GM12878 (cell line): ENCODE measurements at regions not wholly inside any gene's neighbourhood (a gene's known extent, or its start where the extent isn't known, plus 50 kb on each side); places are given as distances from the start of the nearest gene placed in this dataset.

Experiments
- ATF7 ChIP-seq: fragments of 450-650 bp; IDR thresholded peaks from 2 replicates; pipeline ENCODE4 v1.6.1; 2016; ENCODE audit warnings: low read depth, mild to moderate bottlenecking
- BHLHE40 ChIP-seq, 2 experiments: fragments of 450-650 bp in 1 of 2; IDR thresholded peaks; 2 replicates each; pipeline ENCODE4 v1.6.1; 2011 to 2017; ENCODE audit warnings: low read depth in 2 of 2, borderline replicate concordance in 1 of 2, improper control_type of control experiment in 1 of 2, low read length in 1 of 2, mild to moderate bottlenecking in 1 of 2
- IKZF2 ChIP-seq, 2 experiments: fragments of 450-650 bp; IDR thresholded peaks; 2 replicates each; pipeline ENCODE4 v1.6.1; 2017; ENCODE audit warnings: mild to moderate bottlenecking in 2 of 2, moderate library complexity in 2 of 2
- MLLT1 ChIP-seq: fragments of 450-650 bp; IDR thresholded peaks from 2 replicates; pipeline ENCODE4 v1.6.1; 2016; ENCODE audit warnings: mild to moderate bottlenecking
- NFYB ChIP-seq: IDR thresholded peaks from 2 replicates; pipeline ENCODE4 v1.6.1; 2011; ENCODE audit warnings: low read depth, mild to moderate bottlenecking, low read length, improper control_type of control experiment, moderate library complexity; ENCODE audit not compliant: insufficient read depth
- PKNOX1 ChIP-seq: fragments of 450-650 bp; IDR thresholded peaks from 2 replicates; pipeline ENCODE4 v1.6.1; 2016; ENCODE audit warnings: mild to moderate bottlenecking
- RAD51 ChIP-seq: fragments of 450-650 bp; IDR thresholded peaks from 2 replicates; pipeline ENCODE4 v1.6.1; 2016; ENCODE audit warnings: moderate library complexity, mild to moderate bottlenecking, inconsistent platforms
- RB1 ChIP-seq: fragments of 450-650 bp; formaldehyde crosslinking; IDR thresholded peaks from 2 replicates; pipeline ENCODE4 v1.6.1; 2017; ENCODE audit warnings: mild to moderate bottlenecking, borderline replicate concordance
- RELA ChIP-seq: fragments of 450-650 bp; IDR thresholded peaks from 2 replicates; pipeline ENCODE4 v1.8.0; 2014; ENCODE audit warnings: borderline replicate concordance; ENCODE audit not compliant: partially characterized antibody
- SIX5 ChIP-seq: IDR thresholded peaks from 2 replicates; pipeline ENCODE4 v1.6.1; 2011; ENCODE audit warnings: mild to moderate bottlenecking, low read depth, low read length, moderate library complexity; ENCODE audit not compliant: severe bottlenecking
- SPI1 ChIP-seq: IDR thresholded peaks from 2 replicates; pipeline ENCODE4 v1.6.1; 2011; ENCODE audit warnings: low read depth, mild to moderate bottlenecking, low read length, moderate library complexity, borderline replicate concordance; ENCODE audit not compliant: insufficient read depth
- ZBTB4 ChIP-seq: fragments of 450-650 bp; formaldehyde crosslinking; IDR thresholded peaks from 2 replicates; pipeline ENCODE4 v1.4.0; 2022; ENCODE audit warnings: mild to moderate bottlenecking, moderate library complexity

GRCh38 chr2:75790121-75790813 lies 79.6 kb upstream of the GCFC2 start (continued):
- no peak for TF ChIP-seq SPI1
- TF ChIP-seq NFYB: no peak
- no peak for TF ChIP-seq BHLHE40 (IDR thresholded peaks at IDR 0.05; ENCODE audit: borderline replicate concordance in 1 of 2, low read depth in 2 of 2, low read length in 1 of 2)
- TF ChIP-seq RB1: no peak
- no peak for TF ChIP-seq RELA
- TF ChIP-seq SIX5: no peak
- TF ChIP-seq ATF7: no peak
- no peak for TF ChIP-seq ZBTB4 (CRISPR knock-in tag)
- TF ChIP-seq RAD51: no peak
- TF ChIP-seq PKNOX1: no peak
- no peak for TF ChIP-seq MLLT1
- TF ChIP-seq IKZF2 (IDR thresholded peaks at IDR 0.05): no peak
